Raji (cell line): ENCODE measurements at regions not wholly inside any gene's neighbourhood (a gene's known extent, or its start where the extent isn't known, plus 50 kb on each side); places are given as distances from the start of the nearest gene placed in this dataset.

Source experiments
- POLR2A ChIP-seq: IDR thresholded peaks from 2 replicates; pipeline ENCODE4 v1.6.1; 2011; ENCODE audit warnings: low read depth, low read length, control low read depth; ENCODE audit not compliant: insufficient read depth

DNA sequence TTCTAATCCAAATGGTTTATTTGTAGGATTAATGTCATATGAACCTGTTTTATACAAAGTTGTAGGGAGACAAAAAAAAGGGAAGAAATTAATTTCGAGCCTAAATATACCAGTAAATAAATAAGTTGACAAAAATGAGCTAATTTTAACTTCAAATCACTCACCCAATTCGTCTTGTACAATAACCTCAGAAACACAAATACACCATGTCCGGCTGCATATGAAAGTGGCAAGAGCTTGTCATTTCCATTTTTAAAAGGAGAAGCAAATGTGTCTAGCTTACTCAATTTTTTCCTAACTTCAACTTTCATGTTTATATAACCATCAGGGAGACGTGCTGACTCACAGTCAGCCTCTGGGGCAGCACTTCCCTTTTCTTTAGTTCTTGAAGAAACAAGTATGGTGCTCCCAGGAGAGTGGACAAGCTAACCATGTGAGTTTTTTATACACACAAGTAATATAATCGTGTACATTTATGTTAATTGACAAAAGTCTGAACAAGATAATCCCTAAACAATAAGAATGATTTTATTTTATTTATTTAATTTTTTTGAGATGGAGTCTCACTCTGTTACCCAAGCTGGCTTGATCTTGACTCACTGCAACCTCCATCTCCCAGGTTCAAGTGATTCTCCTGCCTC is 55.5 kb upstream of the SGK1 start:
- no peak for TF ChIP-seq POLR2A

- no peak for TF ChIP-seq POLR2A
These were observed 54.8 kb upstream of the SGK1 start for GRCh38 chr6:134372603-134373281.

DNA sequence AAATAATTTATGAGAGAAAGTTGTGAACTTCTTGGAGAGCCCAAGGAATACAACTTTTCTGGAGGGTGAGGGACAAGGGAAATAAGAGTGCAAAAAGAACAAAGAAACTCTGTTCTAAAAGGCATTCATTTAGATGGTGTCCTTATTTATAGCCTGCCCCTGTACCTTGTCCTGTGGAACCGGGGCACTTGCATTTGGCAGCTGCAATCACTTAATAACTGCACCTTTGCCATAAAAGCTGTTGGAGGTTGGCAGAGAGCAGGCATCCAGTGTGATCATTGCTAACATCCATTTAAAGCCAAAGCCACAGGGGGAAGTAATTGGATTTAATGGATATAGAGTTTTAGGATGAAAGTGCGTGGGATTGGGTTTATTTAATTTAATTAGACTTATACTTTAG is 50.8 kb upstream of the SGK1 start:
- TF ChIP-seq POLR2A = no peak
